HepG2 (cell line): ENCODE measurements at regions not wholly inside any gene's neighbourhood (a gene's known extent, or its start where the extent isn't known, plus 50 kb on each side); places are given as distances from the start of the nearest gene placed in this dataset.

ENCODE experiments used
- ATAC-seq: fragments of 200-7000 bp; cut with Tn5 transposase; 3 replicates; pipeline ENCODE4 v1.9.1; 2020; ENCODE audit warnings: mild to moderate bottlenecking, moderate library complexity
- BruUV-seq: library from RNA; stranded (reverse); fragments of 400-500 nt; replicated peaks from 2 replicates; lab custom pipeline; 2021; lab: Mats Ljungman, UMichigan
- CTCF ChIA-PET: fragments of 300-600 bp; formaldehyde crosslinking; extraction: SDS; loops from one replicate; lab custom pipeline; 2021; ENCODE audit warnings: low total read pairs, inconsistent platforms, low intra/inter-chr PET ratio; lab: Yijun Ruan, JAX
- POLR2A ChIA-PET: fragments of 350-600 bp; sonication (Branson Sonifier 250); formaldehyde crosslinking; loops from one replicate; lab custom pipeline; 2020; ENCODE audit warnings: antibody characterized with exemption, inconsistent platforms; lab: Yijun Ruan, JAX
- DNase-seq: peaks from one replicate; pipeline ENCODE4 v3.0.0-alpha.2; 2015; ENCODE audit warnings: low spot score
- FAIRE-seq: peaks from 3 replicates; lab custom pipeline; 2011; peaks lifted over from hg19 to GRCh38; lab: Jason Lieb, UNC
- H2AFZ ChIP-seq: one replicate; pipeline ENCODE4 v1.6.1; 2011; ENCODE audit warnings: low read length, inconsistent platforms
- H3K27ac ChIP-seq: fragments of 300-600 bp; 3 replicates; pipeline ENCODE4 v1.8.0; 2011; ENCODE audit warnings: mixed run types, mild to moderate bottlenecking, mixed read lengths, low read length, inconsistent platforms; ENCODE audit not compliant: insufficient read depth; ENCODE audit errors: extremely low read length
- H3K27me3 ChIP-seq, 2 experiments: fragments of 200-600 bp in 1 of 2; 2 replicates in 1 of 2; 3 replicates in 1 of 2; pipeline versions ENCODE4 v1.6.0 to v1.8.0; 2011; ENCODE audit warnings: low read length in 2 of 2, mild to moderate bottlenecking in 2 of 2, moderate library complexity in 2 of 2, inconsistent platforms in 1 of 2; ENCODE audit not compliant: insufficient read depth in 2 of 2, control insufficient read depth in 1 of 2
- H3K36me3 ChIP-seq, 2 experiments: fragments of 200-600 bp in 1 of 2; replicated peaks in 1 of 2; 2 replicates in 1 of 2; 3 replicates in 1 of 2; pipeline versions ENCODE4 v1.5.1 to v1.8.0; 2011; ENCODE audit warnings: low read length in 2 of 2, inconsistent platforms in 1 of 2; ENCODE audit not compliant: insufficient read depth in 2 of 2, control insufficient read depth in 1 of 2
- H3K4me1 ChIP-seq: 2 replicates; pipeline ENCODE4 v1.5.1; 2012; ENCODE audit warnings: low read length, inconsistent platforms; ENCODE audit not compliant: insufficient read depth
- H3K4me2 ChIP-seq: 2 replicates; pipeline ENCODE4 v1.6.0; 2011; ENCODE audit warnings: low read depth, low read length, inconsistent platforms
- H3K4me3 ChIP-seq, 3 experiments: fragments of 200-600 bp in 1 of 3; sonication (generic), shearing (Covaris generic) in 1 of 3; replicated peaks in 1 of 3; 2 replicates each; pipeline ENCODE4 v1.5.1; 2011 to 2016; ENCODE audit warnings: low read length in 3 of 3, inconsistent platforms in 2 of 3, low read depth in 2 of 3, mild to moderate bottlenecking in 2 of 3, control low read depth in 1 of 3, mixed read lengths in 1 of 3; ENCODE audit not compliant: insufficient read depth in 1 of 3
- H3K79me2 ChIP-seq: one replicate; pipeline ENCODE4 v1.6.1; 2011; ENCODE audit warnings: low read length, inconsistent platforms; ENCODE audit not compliant: insufficient read depth
- H3K9ac ChIP-seq: 2 replicates; pipeline ENCODE4 v1.6.0; 2011; ENCODE audit warnings: mild to moderate bottlenecking, low read depth, low read length, inconsistent platforms; ENCODE audit not compliant: insufficient read depth
- H3K9me3 ChIP-seq: 2 replicates; pipeline ENCODE4 v1.5.1; 2012; ENCODE audit warnings: mild to moderate bottlenecking, low read length
- H4K20me1 ChIP-seq: 2 replicates; pipeline ENCODE4 v1.6.0; 2011; ENCODE audit warnings: inconsistent platforms, mild to moderate bottlenecking, low read length, moderate library complexity; ENCODE audit not compliant: insufficient read depth
- ATF7-NPFF ChIP-seq: sonication (generic); formaldehyde crosslinking; IDR thresholded peaks from 2 replicates; pipeline ENCODE4 v1.8.1; 2023; ENCODE audit warnings: mild to moderate bottlenecking, low read depth, missing genetic modification reagents, moderate library complexity
- ISX ChIP-seq: sonication (generic); formaldehyde crosslinking; conservative IDR thresholded peaks from 2 replicates; pipeline ENCODE4 v1.5.0; 2020; ENCODE audit warnings: missing genetic modification reagents
- NCOA5 ChIP-seq: sonication (generic); formaldehyde crosslinking; IDR thresholded peaks from 2 replicates; pipeline ENCODE4 v1.4.0; 2020; ENCODE audit warnings: missing genetic modification reagents
- RCOR2 ChIP-seq: IDR thresholded peaks from 2 replicates; pipeline ENCODE4 v1.6.1; 2016; ENCODE audit warnings: missing biosample characterization, missing genetic modification reagents
- RELA ChIP-seq: sonication (generic); formaldehyde crosslinking; IDR thresholded peaks from 2 replicates; pipeline ENCODE4 v1.4.0; 2020; ENCODE audit warnings: missing genetic modification reagents
- SRSF4 ChIP-seq: fragments of 200-400 bp; formaldehyde crosslinking; IDR thresholded peaks from one replicate; pipeline ENCODE4 v1.6.1; 2018; ENCODE audit warnings: mild to moderate bottlenecking, low read depth, low read length, moderate library complexity; ENCODE audit not compliant: poor library complexity, severe bottlenecking
- UBTF ChIP-seq: sonication (generic); formaldehyde crosslinking; IDR thresholded peaks from 2 replicates; pipeline ENCODE4 v1.4.0; 2020; ENCODE audit warnings: mild to moderate bottlenecking, missing genetic modification reagents
- ZNF484 ChIP-seq: sonication (generic); formaldehyde crosslinking; IDR thresholded peaks from 2 replicates; pipeline ENCODE4 v1.5.1; 2020; ENCODE audit warnings: mild to moderate bottlenecking, low read depth, missing genetic modification reagents, borderline replicate concordance
- ZSCAN25 ChIP-seq: sonication (generic); formaldehyde crosslinking; IDR thresholded peaks from 2 replicates; pipeline ENCODE4 v1.8.0; 2022; ENCODE audit warnings: mild to moderate bottlenecking, missing genetic modification reagents
- ZSCAN5A ChIP-seq: sonication (generic); formaldehyde crosslinking; IDR thresholded peaks from 2 replicates; pipeline ENCODE4 v1.8.0; 2022; ENCODE audit warnings: mild to moderate bottlenecking, missing genetic modification reagents, borderline replicate concordance
- in situ Hi-C: cut with HindIII; loops from 2 replicates; pipeline ENCODE4 v1.10.0; 2017; ENCODE audit warnings: low pct_unique_long_range_greater_than_20kb; ENCODE audit not compliant: extremely low pct_ligation_motif_present
- intact Hi-C: fragments of 100-400 bp; cut with micrococcal nuclease; formaldehyde crosslinking; loops from one replicate; pipeline ENCODE4 v1.10.0; 2022; ENCODE audit not compliant: unreplicated experiment

GRCh38 chr4:164623099-164623498 lies 130.8 kb upstream of the SMIM31 start (continued):
- TF ChIP-seq UBTF: no peak

- H3K27me3 ChIP-seq: no peaks in the 10 kb centered on the region
- H3K9ac ChIP-seq: no peak overlapping the region
- no peak overlapping the region for H3K27ac ChIP-seq
- no peak overlapping the region for H3K4me3 ChIP-seq
- no TSS peak for BruUV-seq
- ChIA-PET CTCF (no interaction called here), POLR2A (no interaction called here)
- no peak overlapping the region for H3K4me2 ChIP-seq
- no peaks in the 10 kb centered on the region for H3K36me3 ChIP-seq
- no peaks in the 10 kb centered on the region for H3K79me2 ChIP-seq
- no peaks in the 10 kb centered on the region for H4K20me1 ChIP-seq
- DNase-seq: no peak
- no peaks in the 10 kb centered on the region for H3K9me3 ChIP-seq
- no peak overlapping the region for H2AFZ ChIP-seq
- H3K4me1 ChIP-seq: no peaks in the 10 kb centered on the region
- intact Hi-C loops (no loop called here), in situ Hi-C loops (no loop called here)
- TF ChIP-seq ZNF484 (CRISPR knock-in tag): no peak
- no peak for TF ChIP-seq RCOR2 (CRISPR knock-in tag)
- no peak for TF ChIP-seq SRSF4
- no peak for TF ChIP-seq RELA
- TF ChIP-seq NCOA5: no peak
- no peak for TF ChIP-seq ZSCAN25 (CRISPR knock-in tag)
- TF ChIP-seq ISX (CRISPR knock-in tag): no peak
- no peak for TF ChIP-seq ZSCAN5A (CRISPR knock-in tag)
- no peak for TF ChIP-seq ATF7-NPFF (CRISPR knock-in tag)
- FAIRE-seq: no peak
- ATAC-seq: no peak
These were observed 114.9 kb upstream of the SMIM31 start for GRCh38 chr4:164639001-164639400.
